GM18508 (cell line): ENCODE measurements at regions not wholly inside any gene's neighbourhood (a gene's known extent, or its start where the extent isn't known, plus 50 kb on each side); places are given as distances from the start of the nearest gene placed in this dataset.

ENCODE experiments used
- ATAC-seq: cut with Tn5 transposase; IDR thresholded peaks from one replicate; pipeline ENCODE4 v1.9.1; 2021; ENCODE audit warnings: moderate number of reproducible peaks; ENCODE audit not compliant: insufficient read depth, unreplicated experiment

DNA sequence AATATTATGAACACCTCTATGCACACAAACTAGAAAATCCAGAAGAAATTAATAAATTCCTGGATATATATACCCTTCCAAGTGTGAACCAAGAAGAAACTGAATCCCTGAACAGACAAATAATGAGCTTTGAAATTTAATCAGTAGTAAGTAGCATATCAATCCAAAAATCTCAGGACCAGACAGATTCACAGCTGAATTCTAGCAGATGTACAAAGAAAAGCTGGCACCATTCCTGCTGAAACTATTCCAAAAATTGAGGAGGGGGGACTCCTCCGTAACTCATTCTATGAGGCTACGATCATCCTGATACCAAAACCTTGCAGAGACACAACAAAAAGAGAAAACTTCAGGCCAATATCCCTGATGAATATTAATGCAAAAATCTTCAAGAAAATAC is 67.0 kb upstream of the PDE7B start:
- no peak for ATAC-seq

DNA sequence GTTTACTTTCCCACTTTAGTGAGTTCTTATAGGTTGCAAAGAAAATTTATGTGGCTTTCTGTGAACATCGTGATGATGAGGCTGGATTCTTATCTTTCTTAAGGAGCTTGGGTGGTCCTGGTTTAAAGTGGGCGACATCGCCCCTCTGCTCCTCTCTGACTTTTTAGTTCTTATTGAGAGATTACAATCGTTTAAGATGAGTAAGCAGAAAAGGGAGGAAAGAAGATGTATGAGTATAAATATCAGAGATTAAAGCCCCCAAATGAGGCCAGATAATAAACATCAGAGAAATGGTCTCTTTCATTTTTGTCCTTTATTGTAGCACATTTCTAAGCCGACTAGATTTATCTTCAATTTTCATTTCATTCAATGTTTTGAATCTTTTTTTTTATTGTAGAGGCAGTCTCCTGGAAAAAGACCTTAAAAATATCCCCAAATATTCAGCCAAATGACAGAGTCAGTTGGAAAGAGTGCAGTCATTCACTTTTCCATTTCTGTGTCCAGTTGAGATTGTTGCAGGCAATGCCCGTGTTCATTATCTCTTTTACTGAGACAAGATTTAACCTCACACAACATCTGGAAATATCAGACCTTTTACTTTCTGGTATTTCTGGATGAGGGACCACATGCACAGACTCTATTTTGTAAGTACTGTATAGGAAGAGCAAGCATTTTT is 62.0 kb upstream of the PDE7B start:
- no peak for ATAC-seq

DNA sequence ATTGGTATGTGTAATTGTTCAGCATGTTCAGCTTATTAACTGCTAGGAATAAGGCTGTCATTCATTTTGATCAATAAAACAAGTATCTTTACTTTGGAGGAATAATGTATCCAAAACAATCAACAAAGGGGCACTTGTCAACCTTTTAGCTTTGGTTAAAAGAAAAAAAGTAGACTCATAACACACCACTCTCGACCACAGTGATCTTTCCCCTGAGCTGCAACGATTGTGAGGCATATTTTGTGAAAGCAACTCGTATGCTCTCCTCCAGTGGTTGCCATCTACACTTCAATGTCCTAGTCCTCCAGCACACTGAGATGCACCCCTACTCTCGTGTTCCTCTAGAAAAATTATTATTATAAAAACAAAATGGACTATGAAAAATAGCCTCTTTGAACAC is 60.1 kb upstream of the PDE7B start:
- no peak for ATAC-seq

DNA sequence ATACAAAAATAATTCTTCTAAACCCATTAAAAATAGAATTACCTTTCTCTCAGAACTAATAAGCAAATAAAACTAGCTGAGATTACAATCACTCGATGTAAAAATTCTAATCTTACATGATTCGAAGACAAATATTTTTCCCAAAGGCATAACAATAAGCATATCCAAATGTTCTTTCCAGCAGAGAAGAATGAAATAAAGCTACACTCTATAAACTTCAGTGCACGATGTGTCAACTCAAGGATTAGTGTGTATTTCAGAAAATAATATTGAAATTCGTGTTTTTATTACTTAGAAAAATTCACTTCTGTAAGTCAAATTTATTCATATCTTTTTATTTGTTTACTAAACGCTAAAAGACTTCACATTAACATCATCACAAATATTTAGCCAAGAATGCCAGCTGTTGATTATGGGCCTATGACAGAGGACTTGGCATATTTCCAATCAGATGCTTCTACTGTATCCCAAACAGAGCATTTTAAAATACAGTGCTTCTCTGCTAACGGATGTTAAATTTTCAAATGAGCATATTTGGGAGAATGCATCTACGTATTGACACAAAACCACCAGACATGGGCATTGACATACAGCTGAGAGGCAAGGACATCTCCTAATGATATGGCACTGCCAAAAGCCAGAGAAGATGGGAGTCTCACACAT is 54.7 kb upstream of the PDE7B start:
- ATAC-seq = no peak

DNA sequence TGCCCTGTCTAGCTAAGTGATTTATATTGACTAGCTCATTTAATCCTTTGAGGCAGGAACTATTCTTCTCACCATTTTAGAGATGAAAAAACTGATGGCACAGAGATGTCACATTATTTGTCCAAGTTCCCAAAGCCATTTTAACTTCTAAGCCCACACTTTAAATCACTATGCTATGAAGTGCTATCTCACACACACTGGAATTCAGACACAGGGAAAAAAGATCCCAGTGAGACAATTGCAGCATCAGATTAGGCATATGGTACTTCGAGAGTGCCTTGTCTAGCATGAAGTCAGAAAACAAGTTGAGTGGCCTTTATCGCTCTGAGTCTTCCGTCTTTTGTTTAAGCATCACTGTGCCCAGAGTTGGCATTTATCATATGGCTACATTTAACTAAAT is 54.1 kb upstream of the PDE7B start:
- no peak for ATAC-seq

DNA sequence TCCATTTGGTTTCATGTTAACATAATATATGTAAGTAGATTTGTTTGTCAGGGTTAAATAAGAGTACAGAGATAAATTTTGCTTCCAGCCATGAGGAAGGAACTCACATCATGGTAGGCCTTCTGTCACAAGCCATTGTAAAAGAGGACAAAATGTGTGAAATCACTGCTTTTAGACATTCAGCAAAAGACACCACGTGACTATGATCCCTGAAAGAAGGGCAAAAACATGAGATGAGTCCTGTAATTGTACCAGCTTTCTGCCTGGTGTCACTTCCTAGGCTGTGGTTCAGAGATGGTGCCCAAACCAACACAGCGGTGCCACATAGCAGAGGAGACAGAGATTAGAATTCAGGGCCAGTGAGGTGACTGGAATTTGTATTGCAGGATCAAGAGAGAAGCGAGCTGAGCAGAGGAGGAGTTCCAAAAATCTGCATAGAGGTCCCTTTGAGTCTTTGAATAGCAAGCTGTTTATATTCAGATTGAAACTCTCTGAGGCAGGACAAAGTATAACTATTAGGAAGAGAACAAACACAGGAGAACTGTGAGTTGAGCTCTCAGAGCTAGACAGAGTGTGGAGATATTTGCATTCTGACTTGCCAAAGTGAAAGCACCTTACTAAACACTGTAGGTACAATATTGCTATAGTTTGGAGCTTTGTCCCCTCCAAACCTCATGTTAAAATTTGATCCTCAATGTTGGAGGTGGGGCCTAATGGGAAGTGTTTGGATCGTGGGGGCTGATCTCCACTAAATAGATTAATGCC is 52.6 kb upstream of the PDE7B start:
- ATAC-seq = no peak
